Kasumi-1 (cell line): ENCODE measurements at regions not wholly inside any gene's neighbourhood (a gene's known extent, or its start where the extent isn't known, plus 50 kb on each side); places are given as distances from the start of the nearest gene placed in this dataset.
A peak's percentile ranks its signal among the peaks of the same experiment; 100 is the strongest.

Source experiments
- DNase-seq, 2 experiments: peaks; one replicate each; lab custom pipeline; 2025; lab: John Stamatoyannopoulos, UW

DNA sequence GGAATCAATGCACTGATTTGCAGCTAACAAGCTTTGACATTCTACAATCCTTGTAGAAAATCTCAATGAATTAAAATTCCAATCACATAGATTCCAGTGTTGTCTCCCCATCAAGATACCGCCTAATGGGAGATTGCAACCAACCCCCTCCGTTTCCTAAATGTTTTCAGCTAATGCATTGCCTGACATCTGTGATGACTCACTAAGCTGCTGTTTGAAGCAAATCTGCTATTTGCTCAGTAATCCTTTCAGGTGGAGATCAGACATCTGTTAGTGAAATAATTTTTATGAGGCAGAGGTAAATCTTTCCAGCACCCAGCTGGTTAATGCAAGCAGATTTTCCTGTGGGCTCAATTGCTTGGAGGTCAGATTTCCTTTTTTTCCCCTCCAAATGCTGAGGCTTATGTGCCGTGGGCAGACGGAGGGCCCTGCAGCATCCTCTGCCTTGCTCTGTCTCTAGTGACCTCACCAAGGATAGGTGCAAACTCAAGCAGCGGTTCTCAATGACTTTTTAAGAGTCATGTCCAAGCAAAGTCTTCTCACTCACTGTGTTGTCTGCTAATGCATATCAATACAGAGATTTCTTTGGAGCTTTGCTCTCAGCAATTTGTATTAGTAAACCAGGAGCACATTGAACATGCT is 91.1 kb upstream of the RAB3GAP2 start:
- DNase-seq = no peak

DNA sequence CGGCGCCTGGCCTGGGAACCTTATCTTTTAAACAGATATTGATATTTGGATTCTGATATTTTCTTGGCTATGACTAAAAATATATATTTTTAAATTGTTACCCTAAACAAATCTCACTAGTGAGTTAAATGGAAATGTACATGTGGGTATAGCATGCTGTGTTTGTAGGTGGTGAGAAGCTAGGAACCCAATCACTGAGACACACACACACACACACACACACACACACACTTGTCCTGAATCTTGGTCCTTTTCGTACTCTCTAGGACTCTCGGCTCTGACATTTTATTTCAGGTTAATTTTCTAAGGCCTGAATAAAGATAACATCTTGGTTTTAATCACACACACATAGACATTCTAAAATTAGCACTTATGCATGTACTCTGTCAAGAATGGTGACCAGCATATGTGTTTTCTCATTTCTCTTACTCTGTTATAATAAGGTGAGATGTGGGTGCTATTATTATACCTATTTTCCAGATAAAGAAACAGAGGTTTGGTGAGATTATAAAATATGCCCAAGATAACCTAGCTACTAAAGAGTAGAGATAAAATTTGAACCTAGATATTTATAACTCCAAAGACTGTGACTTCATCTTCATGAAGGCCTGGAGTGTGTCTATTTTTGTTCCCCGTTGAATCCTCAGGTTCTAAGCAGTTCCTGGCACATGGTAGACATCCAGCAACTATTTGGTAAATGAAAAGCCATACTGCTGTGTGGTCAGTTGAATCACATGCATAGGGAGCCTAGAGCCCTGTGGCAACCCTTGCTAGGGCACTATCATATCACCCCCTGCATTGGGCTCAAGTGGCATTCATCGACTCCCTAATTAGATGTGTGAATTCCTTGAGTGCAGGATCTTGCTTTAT is 85.0 kb upstream of the RAB3GAP2 start:
- DNase-seq = no peak

DNA sequence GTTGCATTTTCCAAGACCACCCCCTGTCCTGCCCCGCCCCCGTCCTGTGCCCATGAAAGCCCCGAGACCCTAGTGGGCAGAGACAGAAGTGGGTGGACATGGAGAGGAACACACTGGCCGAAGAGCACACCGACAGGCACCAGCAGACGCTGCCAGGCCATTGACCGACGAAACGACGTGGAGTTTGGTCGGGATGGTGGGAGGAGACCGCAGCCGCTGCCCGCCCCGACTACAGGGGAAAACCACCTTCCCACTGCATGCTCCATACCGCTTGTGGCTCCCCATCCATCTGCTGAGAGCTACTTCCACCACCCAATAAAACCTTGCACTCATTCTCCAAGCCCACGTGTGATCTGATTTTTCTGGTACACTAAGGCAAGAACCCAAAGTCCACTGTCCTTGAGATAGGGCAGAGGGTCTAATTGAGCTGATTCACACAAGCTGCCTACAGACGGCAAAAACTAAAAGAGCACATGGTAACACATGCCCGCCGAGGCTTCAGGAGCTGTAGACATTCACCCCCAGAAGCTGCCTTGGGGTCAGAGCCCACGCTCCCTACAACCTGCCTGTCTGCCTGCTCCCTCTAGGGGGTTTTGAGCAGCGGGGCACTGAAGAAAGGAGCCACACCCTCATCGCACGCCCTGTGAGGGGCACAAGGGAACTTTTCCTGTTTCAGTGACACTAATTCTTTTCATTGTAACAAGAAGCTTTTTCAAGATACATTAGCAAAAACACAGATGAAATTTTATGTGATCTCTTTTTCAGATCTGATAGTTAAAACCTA is 81.2 kb upstream of the RAB3GAP2 start:
- no peak for DNase-seq

DNA sequence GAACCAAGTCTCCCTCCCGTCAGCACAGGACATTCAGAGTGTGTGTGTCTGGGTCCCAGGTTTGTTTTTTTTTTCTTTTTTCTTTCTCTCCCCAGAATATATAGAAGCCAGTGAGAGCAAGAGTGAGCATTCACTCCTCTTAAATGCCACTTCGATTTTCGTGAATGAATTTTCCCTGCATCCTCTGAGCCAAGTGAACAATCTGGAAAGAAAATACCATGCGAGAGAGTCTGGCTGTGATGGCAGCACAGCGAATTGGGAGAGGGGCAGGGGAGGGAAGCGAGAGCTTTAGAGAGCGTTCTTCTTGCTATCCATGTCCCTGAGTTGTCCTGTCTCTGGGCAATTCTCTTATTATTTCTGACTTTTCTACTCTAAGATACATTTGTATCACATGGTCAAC is 76.0 kb upstream of the RAB3GAP2 start:
- no peak for DNase-seq

DNA sequence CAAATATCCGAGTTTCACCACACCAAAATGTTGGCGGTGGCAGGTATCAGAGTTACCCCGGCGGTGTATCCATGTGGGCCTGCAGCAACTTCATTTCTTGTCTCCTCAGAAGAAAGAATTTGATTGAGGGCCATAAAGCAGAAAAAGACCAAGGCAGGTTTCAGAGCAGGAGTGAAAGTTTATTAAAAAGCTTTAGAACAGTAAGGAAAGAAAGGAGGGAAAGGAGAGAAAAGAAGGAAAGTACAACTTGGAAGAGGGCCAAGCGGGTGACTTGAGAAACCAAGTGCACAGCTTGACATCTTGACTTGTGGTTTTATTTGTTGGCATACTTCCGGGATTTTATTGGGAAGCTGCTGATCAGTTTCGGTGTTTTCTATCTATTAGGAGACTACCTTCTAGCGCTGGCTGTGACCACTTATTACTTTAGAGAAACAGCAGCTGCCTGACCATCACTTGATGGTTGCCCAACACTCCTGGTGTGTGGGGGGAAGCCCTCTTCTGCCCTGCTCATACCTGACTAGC is 75.5 kb upstream of the RAB3GAP2 start:
- peak in 1 of 2 experiments; percentile 4 for DNase-seq

DNA sequence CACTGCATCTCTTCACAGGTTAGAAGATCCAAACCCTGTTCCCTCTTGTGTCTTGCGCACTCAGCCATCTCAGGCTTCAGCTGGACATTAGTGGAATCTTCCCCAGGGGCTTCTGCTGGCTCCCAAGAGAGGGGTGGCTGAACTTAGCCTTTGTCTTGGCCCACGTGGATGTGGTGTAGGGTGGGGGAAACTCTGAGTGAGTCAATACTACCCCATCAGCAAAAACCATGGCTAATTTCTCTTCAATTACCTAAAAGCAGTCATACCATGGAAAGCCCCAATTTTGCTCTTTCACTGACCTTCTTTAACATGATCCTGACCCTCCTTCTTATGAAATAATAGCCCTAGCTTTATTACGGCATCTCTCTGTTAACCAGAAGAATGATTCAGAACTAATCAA is 72.5 kb upstream of the RAB3GAP2 start:
- DNase-seq = no peak

DNA sequence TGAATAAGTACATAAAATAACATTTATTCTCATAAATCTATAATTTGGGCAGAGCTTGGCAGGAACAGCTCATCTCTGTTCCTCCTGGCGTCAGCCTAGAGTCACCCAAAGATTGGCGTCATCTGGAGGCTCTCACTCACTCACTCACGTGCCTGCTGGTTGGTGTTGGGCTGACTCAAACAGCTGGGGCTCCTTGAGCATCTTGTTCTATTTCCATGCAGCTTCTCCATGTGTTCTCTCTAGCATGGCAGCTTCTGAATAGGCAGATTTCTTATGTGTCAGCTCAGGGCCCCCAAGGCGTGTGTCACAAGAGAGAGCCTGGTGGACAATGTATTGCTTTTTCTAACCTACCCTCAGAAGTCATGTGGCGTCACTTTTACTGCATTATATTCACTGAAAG is 70.6 kb upstream of the RAB3GAP2 start:
- no peak for DNase-seq

DNA sequence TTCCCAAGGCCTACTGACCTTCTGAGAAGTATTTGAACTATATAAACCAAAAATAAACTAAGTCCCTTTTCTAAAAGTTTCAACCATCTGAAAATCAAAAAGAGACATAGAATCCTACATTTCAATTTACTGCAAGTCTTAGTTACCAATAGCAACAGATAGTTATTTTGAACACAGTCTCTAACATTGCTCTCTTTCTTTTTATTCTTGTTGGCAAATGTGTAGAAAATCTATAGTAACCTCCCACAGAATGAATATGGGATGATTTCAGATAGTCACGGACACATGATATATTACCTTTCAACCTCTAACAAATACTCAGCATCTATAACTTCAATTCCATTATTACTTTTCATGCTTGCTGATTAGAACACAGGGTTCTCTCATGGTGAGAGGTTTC is 68.9 kb upstream of the RAB3GAP2 start:
- no peak for DNase-seq

DNA sequence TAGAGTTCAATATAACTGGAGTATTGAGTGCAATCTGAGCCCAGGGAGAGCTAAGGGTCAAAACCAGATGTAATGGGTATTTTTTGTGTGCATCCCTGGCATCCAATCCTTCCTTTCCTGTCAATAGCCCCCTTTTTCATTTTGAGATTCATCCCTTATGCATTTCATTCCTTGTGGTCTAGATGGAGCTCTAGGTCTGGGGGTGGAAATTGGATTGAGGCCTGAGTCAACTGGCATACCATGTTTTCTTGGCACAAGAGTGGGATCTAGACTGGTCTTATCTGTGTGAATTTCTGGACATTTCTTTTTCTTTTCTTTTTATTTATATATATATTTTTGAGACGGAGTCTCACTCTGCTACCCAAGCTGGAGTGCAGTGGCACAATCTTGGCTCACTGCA is 67.3 kb upstream of the RAB3GAP2 start:
- DNase-seq = no peak

DNA sequence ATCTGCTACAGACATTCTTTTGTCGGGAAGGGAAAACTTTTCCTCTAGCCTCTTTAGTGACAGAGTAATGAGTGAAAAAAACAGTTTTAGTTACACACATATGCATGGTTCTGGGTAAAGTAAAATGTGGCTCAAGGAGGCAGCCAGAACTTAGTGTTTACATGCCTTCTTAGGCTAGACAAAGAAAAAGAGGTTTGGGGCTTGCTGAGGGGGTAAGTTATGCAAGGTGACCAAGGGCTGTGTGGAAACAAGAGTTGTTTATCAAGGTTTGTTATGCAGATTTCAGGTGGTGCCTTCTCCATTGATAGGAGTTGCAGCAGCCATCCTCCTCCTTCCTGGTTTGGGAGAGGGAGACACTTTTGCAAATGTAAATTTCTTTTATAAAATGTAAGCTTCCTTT is 66.5 kb upstream of the RAB3GAP2 start:
- no peak for DNase-seq

DNA sequence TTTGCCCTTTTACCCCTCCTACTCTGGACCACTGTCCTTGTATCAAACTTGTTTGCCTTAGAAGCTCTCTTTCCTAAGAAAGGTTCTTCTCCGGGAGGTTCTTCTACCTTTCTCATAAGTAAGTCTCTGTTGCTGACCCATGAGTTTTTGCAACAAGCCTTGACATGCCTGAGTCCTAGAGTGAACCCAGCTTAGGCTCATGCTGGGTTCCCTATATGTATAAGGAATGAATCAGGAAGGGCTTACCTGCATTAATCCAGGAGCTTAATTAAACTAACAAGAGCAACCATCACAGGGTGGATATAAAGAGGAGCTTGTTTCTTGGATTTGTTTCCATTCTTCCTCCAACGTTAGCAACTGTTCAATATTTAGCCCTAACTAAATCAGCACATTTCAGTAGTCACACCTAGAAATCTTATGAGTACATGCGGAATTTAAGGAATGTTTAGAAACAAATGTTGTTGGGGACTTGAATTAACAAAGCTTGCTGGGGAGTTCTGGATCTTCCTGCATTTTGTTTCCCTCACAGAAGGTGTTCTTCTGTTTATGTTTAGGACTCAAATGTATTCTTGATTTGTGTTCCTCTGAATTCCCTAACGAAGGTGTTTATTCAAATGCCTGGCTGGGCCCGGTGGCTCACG is 64.3 kb upstream of the RAB3GAP2 start:
- DNase-seq = no peak

DNA sequence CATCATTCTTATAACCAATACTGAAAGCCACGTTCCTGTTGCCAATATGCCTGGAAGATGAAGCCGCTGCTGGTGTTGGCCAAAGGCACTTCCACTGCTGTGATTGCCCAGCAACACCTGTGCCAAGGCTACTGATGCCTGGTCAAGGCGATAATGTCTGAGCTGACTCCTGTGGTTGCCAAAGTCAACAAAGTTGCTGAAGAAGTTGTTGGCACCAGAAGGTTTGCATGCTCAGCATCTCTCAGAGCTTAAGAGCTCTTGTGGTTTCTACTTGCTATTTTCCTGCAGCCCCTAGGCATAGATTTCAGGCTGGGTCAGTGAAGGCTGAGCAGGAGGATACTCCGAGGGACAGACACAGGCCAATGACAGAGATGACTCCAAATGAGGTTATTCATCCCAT is 63.4 kb upstream of the RAB3GAP2 start:
- no peak for DNase-seq

DNA sequence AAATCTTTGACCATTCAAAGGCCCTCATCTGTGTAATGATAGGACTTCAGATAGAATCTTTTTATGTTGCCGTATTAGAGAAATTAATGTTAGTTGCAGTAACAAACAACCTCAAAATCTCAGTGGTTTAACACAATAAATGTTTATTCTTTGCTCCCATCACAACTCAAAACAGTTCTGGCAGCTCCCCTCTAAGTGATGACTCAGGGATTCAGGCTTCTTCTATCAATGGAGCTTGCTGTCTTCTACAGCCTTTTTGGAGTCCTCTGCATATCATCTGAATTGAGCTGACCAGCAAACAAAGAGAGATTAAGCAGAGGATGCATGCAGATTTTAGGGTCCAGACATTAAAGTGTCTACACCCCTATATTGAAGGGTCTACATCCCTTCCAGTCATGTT is 59.1 kb upstream of the RAB3GAP2 start:
- no peak for DNase-seq

DNA sequence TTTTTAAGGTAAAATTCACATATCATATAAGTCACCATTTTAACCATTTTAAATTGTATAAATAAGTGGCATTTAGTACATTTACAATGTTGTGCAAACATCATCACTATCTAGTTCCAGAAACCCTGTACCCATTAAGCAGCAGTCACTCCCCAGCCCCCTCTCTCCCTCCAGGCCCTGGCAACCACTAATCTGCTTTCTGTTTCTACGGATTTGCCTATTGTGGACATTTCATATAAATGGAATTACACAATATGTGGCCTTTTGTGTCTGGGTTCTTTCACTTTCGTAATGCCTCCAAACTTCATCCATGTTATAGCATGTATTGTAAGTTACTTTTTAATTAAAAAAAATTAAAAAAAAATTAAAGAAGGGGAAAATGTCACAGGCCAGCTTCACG is 58.0 kb upstream of the RAB3GAP2 start:
- no peak for DNase-seq

DNA sequence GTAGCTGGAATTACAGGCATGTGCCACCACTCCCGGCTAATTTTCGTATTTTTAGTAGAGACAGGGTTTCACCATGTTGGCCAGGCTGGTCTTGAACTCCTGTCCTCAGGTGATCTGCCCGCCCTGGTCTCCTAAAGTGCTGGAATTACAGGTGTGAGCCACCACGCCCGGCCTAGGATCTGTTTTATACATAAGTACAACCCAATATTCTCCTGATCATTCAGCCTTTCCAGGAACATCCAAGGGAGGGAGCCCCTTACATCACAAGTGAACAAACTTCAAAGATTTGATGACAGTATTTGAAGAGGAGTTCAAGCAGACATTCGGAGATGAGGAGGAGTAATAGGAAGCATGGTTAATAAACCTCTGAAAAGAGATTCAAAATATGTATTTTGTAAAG is 54.9 kb upstream of the RAB3GAP2 start:
- DNase-seq = no peak

DNA sequence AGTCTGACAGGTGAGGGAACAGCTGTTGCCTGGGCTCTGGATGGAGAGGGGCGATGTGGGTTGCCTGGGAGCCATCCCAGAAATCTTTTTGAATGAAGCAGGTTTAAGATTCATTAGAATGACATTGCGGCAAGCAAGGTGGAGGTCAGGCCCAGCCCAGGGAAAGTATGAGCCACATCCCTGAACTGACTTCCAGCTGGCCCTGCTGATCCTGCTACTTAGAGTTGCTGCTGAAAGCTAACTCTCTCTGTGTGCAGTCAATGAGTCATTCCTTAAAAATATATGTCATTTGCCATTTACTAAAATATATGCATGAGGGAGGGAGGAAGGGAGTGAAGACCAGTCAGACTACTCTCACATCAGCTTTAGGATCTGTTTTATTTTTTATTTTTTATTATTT is 54.3 kb upstream of the RAB3GAP2 start:
- no peak for DNase-seq

DNA sequence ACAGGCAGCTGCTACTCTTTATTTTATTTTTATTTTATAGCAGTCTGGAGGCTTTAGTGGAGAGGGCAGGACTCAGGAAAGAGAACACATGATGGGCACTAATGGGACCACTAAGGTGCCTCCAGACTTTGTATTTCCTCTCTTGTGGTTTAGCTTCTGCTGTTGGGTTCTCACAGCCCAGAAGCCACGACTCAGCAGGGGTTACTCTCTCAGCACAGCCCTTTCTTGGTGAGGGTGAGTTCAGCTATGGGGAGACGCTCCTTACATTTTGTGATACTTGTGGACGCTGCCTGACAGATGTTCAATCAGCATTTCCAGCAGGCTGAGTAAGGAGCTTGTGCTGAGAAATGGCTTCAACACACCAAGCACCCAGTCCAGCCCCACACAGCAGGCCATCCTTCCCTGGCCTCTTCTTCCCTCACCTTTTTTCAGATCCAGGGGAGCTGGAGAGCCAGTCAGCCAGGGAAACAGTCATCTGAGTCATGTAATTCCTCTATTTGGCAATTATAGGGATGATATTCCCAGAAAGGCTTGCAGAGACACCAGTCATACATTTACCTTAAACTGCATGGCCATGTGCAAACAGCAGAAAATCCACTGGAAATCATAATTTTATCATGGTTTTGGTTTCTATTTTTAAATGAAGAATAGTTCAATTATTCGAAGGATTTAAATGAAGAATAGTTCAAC is 53.2 kb upstream of the RAB3GAP2 start:
- peak; percentile 10 to 23 for DNase-seq

DNA sequence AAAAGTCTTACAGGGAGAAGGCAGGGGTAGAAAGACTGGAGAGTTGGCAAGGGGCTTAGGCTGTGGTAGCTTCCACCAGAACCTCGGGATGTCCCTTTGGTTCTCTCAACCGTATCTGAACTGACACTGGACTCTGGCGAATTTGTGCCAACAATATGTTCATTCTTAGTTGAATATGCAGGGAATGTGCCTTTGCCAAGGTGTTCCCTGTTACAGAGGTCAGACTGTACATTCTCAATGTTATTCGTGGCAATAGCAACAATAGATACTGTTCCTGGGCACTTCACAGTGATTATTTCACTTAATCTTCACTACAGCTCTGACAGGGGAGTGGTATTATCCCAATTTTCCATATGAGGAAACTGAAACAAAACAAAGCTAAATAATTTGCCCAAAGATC is 51.5 kb upstream of the RAB3GAP2 start:
- DNase-seq = no peak

DNA sequence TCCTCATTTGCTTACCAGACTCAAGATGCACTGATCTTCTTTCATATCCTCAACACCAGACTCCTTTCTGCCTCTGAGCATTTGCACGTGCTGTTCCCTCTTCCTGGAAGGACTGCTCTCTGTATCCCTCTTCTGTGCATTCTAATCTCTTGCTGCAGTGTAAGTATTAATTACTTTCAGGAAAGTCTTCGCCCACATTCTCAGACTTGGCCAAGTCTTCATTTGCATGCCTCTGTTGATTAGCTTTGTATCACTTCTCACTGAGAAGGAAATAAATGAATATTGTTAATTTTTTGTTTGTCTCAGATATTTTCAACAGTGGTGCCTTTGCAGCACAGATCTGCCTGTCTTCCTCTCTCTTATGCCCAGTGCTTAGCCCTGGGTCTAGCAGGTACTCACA is 50.3 kb upstream of the RAB3GAP2 start:
- DNase-seq = no peak
